K562 (cell line): ENCODE measurements at regions not wholly inside any gene's neighbourhood (a gene's known extent, or its start where the extent isn't known, plus 50 kb on each side); places are given as distances from the start of the nearest gene placed in this dataset.

Experiments used
- ATAC-seq: fragments of 200-7000 bp; cut with Tn5 transposase; 3 replicates; pipeline ENCODE4 v1.9.1; 2020; ENCODE audit warnings: moderate library complexity
- BruUV-seq: library from RNA; stranded (reverse); fragments of 400-500 nt; replicated peaks from 2 replicates; lab custom pipeline; 2021; lab: Mats Ljungman, UMichigan
- CTCF ChIA-PET: fragments of 300-600 bp; formaldehyde crosslinking; extraction: SDS; loops from one replicate; lab custom pipeline; 2021; ENCODE audit warnings: low intra/inter-chr PET ratio; lab: Yijun Ruan, JAX
- POLR2A ChIA-PET: fragments of 300-600, 350-650 bp; sonication (Branson Sonifier 250); formaldehyde crosslinking; extraction: SDS; loops from one replicate; lab custom pipeline; 2021; ENCODE audit warnings: antibody characterized with exemption, inconsistent platforms; lab: Yijun Ruan, JAX
- DNase-seq, 4 experiments: peaks; one replicate each; pipeline versions ENCODE4 v3.0.0 to v3.0.0-alpha.2; 2011 to 2018; ENCODE audit warnings: low spot score in 3 of 4, mixed read lengths in 3 of 4; ENCODE audit errors: extremely low read depth in 1 of 4
- FAIRE-seq: peaks from 2 replicates; lab custom pipeline; 2011; peaks lifted over from hg19 to GRCh38; lab: Jason Lieb, UNC
- H2AFZ ChIP-seq: 2 replicates; pipeline ENCODE4 v1.6.0; 2011; ENCODE audit warnings: low read depth, low read length, control low read depth, inconsistent platforms
- H3K27ac ChIP-seq: fragments of 200-600 bp; 3 replicates; pipeline ENCODE4 v1.8.0; 2011; ENCODE audit warnings: low read depth, mild to moderate bottlenecking, control low read depth, inconsistent platforms, low read length, moderate library complexity, mixed read lengths; ENCODE audit errors: extremely low read depth
- H3K27me3 ChIP-seq, 2 experiments: fragments of 300-600 bp in 1 of 2; 2 replicates in 1 of 2; 3 replicates in 1 of 2; pipeline versions ENCODE4 v1.6.0 to v1.8.0; 2011; ENCODE audit warnings: inconsistent platforms in 2 of 2, low read length in 2 of 2, mild to moderate bottlenecking in 1 of 2, mixed read lengths in 1 of 2, moderate library complexity in 1 of 2; ENCODE audit not compliant: control insufficient read depth in 2 of 2, insufficient read depth in 2 of 2
- H3K36me3 ChIP-seq: fragments of 300-600 bp; 3 replicates; pipeline ENCODE4 v1.8.0; 2011; ENCODE audit warnings: mild to moderate bottlenecking, low read length, inconsistent platforms; ENCODE audit not compliant: control insufficient read depth, insufficient read depth
- H3K4me1 ChIP-seq, 2 experiments: fragments of 200-600 bp in 1 of 2; replicated peaks in 1 of 2; 2 replicates in 1 of 2; 3 replicates in 1 of 2; pipeline versions ENCODE4 v1.5.1 to v1.8.0; 2011; ENCODE audit warnings: inconsistent platforms in 2 of 2, low read length in 2 of 2, mild to moderate bottlenecking in 1 of 2, mixed read lengths in 1 of 2, moderate library complexity in 1 of 2; ENCODE audit not compliant: control insufficient read depth in 2 of 2, insufficient read depth in 2 of 2
- H3K4me2 ChIP-seq: 2 replicates; pipeline ENCODE4 v1.6.1; 2011; ENCODE audit warnings: low read length, control low read depth, inconsistent platforms, mixed read lengths; ENCODE audit not compliant: insufficient read depth
- H3K4me3 ChIP-seq: fragments of 200-600 bp; sonication (generic), shearing (Covaris generic); 2 replicates; pipeline ENCODE4 v1.5.1; 2016; ENCODE audit warnings: control low read depth, inconsistent platforms
- H3K79me2 ChIP-seq: fragments of 200-600 bp; 3 replicates; pipeline ENCODE4 v1.8.0; 2011; ENCODE audit warnings: low read length, inconsistent platforms; ENCODE audit not compliant: control insufficient read depth, insufficient read depth
- H3K9ac ChIP-seq, 2 experiments: 2 replicates each; pipeline versions ENCODE4 v1.6.0 to v1.6.1; 2011; ENCODE audit warnings: low read depth in 2 of 2, low read length in 2 of 2, control low read depth in 1 of 2, inconsistent platforms in 1 of 2, mild to moderate bottlenecking in 1 of 2, mixed read lengths in 1 of 2; ENCODE audit not compliant: insufficient read depth in 1 of 2
- H3K9me1 ChIP-seq: one replicate; pipeline ENCODE4 v1.6.0; 2011; ENCODE audit warnings: inconsistent platforms, mild to moderate bottlenecking, low read length, moderate library complexity; ENCODE audit not compliant: control insufficient read depth, insufficient read depth
- H3K9me3 ChIP-seq: replicated peaks from 2 replicates; pipeline ENCODE4 v1.5.1; 2011; ENCODE audit warnings: low read depth, low read length, inconsistent platforms; ENCODE audit not compliant: control insufficient read depth, insufficient read depth
- H4K20me1 ChIP-seq: replicated peaks from 2 replicates; pipeline ENCODE4 v1.6.1; 2011; ENCODE audit warnings: low read length, inconsistent platforms, mixed read lengths; ENCODE audit not compliant: control insufficient read depth, insufficient read depth
- CBX8 ChIP-seq: fragments of 200-600 bp; sonication (generic); IDR thresholded peaks from 2 replicates; pipeline ENCODE4 v1.6.1; 2012; ENCODE audit warnings: borderline replicate concordance, mixed run types, low read depth, mild to moderate bottlenecking, moderate library complexity, mixed read lengths, low read length, control low read depth, inconsistent platforms; ENCODE audit not compliant: poor library complexity, severe bottlenecking; ENCODE audit errors: extremely low read depth
- E2F8 ChIP-seq: fragments of 450-650 bp; IDR thresholded peaks from 2 replicates; pipeline ENCODE4 v1.7.1; 2018; ENCODE audit warnings: mild to moderate bottlenecking, low read depth; ENCODE audit not compliant: partially characterized antibody
- FOS ChIP-seq: IDR thresholded peaks from 3 replicates; pipeline ENCODE4 v1.6.1; 2011; ENCODE audit not compliant: insufficient read length; ENCODE audit errors: extremely low read depth
- FOXJ2 ChIP-seq: fragments of 200-800 bp; sonication (Bioruptor generic); IDR thresholded peaks from 2 replicates; pipeline ENCODE4 v1.6.1; 2016; ENCODE audit warnings: missing genetic modification characterization, missing compliant biosample characterization
- ZKSCAN3 ChIP-seq: fragments of 250-450 bp; sonication (Bioruptor Pico); IDR thresholded peaks from 2 replicates; pipeline ENCODE4 v1.4.0; 2020
- ZSCAN29 ChIP-seq: fragments of 450-650 bp; IDR thresholded peaks from 2 replicates; pipeline ENCODE4 v1.6.1; 2017
- WGBS: fragments of 100-300 bp; shearing (Covaris generic); methylation state at CpG from one replicate; pipeline ENCODE4 v1.1.6; 2016; ENCODE audit warnings: low coverage, mixed read lengths; ENCODE audit not compliant: insufficient coverage; ENCODE audit errors: missing lambda C conversion rate; 5-methylcytosine and 5-hydroxymethylcytosine counted together
- in situ Hi-C: fragments of 300-500 bp; cut with MboI; formaldehyde crosslinking; loops from 4 replicates; pipeline ENCODE4 v1.15.0; 2018; ENCODE audit warnings: inconsistent platforms, mixed read lengths
- intact Hi-C: fragments of 100-400 bp; cut with micrococcal nuclease; formaldehyde crosslinking; loops from 2 replicates; pipeline ENCODE4 v1.14.2; 2022
- TF ChIP-seq, protein P1 (sequence below), 2 experiments: fragments of 450-650 bp; formaldehyde crosslinking in 1 of 2; IDR thresholded peaks; 2 replicates each; pipeline versions ENCODE4 v1.4.0 to v1.6.1; 2014 to 2020; ENCODE audit warnings: mild to moderate bottlenecking in 2 of 2, borderline replicate concordance in 1 of 2, low read depth in 1 of 2

DNA sequence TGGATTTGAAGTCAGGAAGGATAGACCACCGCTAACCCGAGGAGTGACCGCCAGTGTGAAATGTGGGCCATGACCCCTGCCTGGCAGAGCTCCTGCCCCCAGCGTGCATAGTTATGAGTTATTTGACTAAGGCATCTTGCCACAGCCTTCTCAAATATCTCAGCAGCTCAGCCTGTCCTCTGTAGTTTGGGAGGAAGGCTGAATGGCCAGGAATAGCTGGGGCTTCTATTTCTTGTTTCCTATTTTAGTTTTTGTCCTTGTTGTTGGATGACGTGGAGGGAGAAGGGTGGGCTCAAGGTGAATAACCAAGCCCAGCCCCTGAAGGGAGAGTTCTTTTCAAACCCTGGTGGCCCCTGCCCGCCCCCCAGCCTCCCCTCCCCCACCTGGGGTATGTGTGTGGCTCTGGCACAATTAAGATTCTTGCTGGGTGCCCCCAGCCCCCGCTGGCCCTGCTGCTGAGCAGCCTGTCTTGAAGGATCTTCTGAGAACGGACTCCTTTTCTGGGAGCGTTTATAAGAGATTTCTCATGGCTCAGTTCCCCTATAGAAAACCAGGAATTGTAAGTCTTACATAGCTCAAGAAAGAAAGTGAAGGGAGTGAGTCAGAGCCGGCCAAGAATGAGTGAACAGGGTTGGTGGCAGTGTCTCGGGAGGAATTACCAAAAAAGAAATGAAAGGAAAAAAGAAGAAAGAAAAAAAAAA, 157.4 kb downstream of the GLI2 start (continued):
- TF ChIP-seq E2F8 (no peak), FOS (no peak), FOXJ2 (no peak)
- TF ChIP-seq, all 486 proteins: peak for 0

GRCh38 chr2:120893811-120894584, 158.3 kb downstream of the GLI2 start:
- Histone ChIP-seq H3K27ac (no peak overlapping the region), H3K27me3 (peaks cover 22 to 37% of the 10 kb centered on the region in 2 experiments), H3K36me3 (no peaks in the 10 kb centered on the region), H3K4me2 (no peak overlapping the region), H3K4me1 (no peaks in the 10 kb centered on the region; a peak in 1 of 5 replicates), H3K9me3 (no peaks in the 10 kb centered on the region), H4K20me1 (peaks cover 9% of the 10 kb centered on the region; the same call in 1 of the 2 replicates), H3K9ac (no peak overlapping the region), H3K79me2 (no peaks in the 10 kb centered on the region), H3K4me3 (no peak overlapping the region), H2AFZ (no peak overlapping the region), H3K9me1 (no peaks in the 10 kb centered on the region)
- in situ Hi-C loops, result no loop called here
- intact Hi-C loops, result no loop called here
- ChIA-PET CTCF (no interaction called here), POLR2A (no interaction called here)
- WGBS, result 15% methylated on average over 18 of the region's 18 CpGs
- no peak for DNase-seq
- ATAC-seq, result peak; percentile 73
- no TSS peak for BruUV-seq
- FAIRE-seq, result no peak
- TF ChIP-seq, protein P1, sequence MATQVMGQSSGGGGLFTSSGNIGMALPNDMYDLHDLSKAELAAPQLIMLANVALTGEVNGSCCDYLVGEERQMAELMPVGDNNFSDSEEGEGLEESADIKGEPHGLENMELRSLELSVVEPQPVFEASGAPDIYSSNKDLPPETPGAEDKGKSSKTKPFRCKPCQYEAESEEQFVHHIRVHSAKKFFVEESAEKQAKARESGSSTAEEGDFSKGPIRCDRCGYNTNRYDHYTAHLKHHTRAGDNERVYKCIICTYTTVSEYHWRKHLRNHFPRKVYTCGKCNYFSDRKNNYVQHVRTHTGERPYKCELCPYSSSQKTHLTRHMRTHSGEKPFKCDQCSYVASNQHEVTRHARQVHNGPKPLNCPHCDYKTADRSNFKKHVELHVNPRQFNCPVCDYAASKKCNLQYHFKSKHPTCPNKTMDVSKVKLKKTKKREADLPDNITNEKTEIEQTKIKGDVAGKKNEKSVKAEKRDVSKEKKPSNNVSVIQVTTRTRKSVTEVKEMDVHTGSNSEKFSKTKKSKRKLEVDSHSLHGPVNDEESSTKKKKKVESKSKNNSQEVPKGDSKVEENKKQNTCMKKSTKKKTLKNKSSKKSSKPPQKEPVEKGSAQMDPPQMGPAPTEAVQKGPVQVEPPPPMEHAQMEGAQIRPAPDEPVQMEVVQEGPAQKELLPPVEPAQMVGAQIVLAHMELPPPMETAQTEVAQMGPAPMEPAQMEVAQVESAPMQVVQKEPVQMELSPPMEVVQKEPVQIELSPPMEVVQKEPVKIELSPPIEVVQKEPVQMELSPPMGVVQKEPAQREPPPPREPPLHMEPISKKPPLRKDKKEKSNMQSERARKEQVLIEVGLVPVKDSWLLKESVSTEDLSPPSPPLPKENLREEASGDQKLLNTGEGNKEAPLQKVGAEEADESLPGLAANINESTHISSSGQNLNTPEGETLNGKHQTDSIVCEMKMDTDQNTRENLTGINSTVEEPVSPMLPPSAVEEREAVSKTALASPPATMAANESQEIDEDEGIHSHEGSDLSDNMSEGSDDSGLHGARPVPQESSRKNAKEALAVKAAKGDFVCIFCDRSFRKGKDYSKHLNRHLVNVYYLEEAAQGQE (IDR thresholded peaks at IDR 0.05; ENCODE audit: borderline replicate concordance), result no peak
- TF ChIP-seq, protein P1 (CRISPR knock-in tag; IDR thresholded peaks at IDR 0.05; ENCODE audit: low read depth), result no peak
- TF ChIP-seq ZKSCAN3 (CRISPR knock-in tag), result no peak
- TF ChIP-seq CBX8, result no peak
- no peak for TF ChIP-seq ZSCAN29
